AML-193 (cell line): ENCODE measurements at regions not wholly inside any gene's neighbourhood (a gene's known extent, or its start where the extent isn't known, plus 50 kb on each side); places are given as distances from the start of the nearest gene placed in this dataset.

Experiments
- DNase-seq, 2 experiments: peaks; one replicate each; lab custom pipeline; 2025; lab: John Stamatoyannopoulos, UW

DNA sequence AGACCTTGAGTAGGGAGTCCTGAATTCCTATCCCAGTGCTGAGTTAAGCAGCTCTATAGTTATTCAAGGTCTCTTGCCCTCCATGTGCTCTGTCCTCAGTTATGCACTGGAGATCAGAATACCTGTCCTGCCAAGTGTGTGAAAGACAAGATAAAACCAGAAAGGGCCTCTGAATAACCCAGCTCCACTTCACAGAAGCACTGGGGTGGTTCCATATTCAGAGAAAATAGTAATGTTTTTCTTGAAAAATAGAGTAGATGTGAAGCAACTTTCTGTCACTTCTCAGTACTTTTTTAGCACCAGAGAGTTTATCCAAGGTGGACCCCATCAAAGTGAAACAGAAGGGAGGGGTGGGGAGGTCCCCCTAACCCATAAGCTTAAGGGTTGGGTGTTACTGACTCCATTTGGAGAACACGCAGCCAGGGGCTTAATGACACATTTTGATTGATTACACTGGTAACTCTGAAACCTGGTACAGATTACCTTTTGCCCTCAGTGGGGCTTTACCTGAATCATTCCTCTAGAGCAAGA lies 509.8 kb upstream of the JARID2 start:
- no peak for DNase-seq

DNA sequence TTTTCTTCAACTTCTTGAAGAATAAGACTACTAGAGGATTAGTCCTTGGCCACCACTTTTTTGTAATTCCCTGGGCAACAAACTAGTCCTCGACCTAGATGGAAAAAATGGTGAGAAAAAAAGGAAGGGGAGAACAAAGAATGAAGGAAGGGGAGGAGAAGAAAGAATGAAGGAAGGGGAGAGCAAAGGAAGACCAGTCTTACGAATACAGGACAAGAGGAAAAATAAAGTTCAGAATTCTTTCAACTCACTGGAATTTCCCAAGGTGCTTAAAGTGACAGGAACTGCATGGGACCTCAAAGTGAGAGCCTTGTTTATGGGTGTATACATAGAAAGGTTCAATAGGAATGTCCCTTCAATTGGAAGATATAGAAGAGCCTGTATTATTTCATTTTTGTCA lies 509.3 kb upstream of the JARID2 start:
- DNase-seq: no peak

- no peak for DNase-seq
Measured at GRCh38 chr6:14738497-14738896, 507.4 kb upstream of the JARID2 start.

GRCh38 chr6:14738933-14739332 lies 506.9 kb upstream of the JARID2 start:
- no peak for DNase-seq

GRCh38 chr6:14739827-14740226 lies 506.0 kb upstream of the JARID2 start:
- DNase-seq: no peak

DNA sequence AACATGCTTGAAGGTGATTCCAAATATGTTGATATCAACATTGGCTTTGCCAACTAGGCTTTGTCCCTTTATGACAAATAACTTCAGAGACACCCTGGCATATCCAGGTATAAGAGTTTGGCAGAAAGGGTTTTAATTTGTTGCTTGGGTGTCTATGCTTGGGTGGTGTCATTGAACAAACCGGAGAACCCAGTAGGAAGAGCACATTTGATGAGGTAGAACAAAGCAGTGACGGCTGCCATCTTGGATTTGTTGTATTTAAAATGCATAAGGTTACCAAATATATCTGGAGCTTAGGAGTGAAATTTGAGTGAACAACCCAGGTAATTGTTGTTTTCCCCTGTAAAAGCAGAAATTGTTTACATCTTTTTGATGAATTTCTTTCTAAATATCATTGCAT lies 503.7 kb upstream of the JARID2 start:
- DNase-seq: no peak

DNA sequence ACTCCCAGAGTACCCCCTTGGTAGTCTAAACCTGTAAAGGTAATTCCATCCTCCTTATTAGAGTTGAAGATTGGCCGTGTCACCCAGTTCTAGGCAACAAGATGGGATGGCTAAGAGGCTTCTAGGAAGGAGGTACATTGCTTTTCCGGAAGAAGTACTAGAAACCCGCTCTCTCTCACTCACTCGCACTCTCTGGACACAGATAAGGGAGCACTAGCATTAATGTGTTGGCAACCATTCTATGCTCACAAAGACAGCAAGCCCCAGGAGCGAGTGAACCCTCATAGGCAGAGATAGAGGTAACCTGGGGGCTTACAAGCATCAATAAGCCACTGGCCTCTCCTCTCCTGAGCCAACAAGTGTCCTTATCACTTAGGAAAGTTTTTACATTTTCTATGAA lies 503.2 kb upstream of the JARID2 start:
- no peak for DNase-seq

GRCh38 chr6:14743144-14743473 lies 502.8 kb upstream of the JARID2 start:
- DNase-seq: no peak

GRCh38 chr6:14743474-14744211 lies 502.2 kb upstream of the JARID2 start:
- peak; percentile 80 to 95 for DNase-seq

GRCh38 chr6:14744212-14744556 lies 501.7 kb upstream of the JARID2 start:
- no peak for DNase-seq

- no peak for DNase-seq
Measured at GRCh38 chr6:14746139-14746837, 499.6 kb upstream of the JARID2 start.

DNA sequence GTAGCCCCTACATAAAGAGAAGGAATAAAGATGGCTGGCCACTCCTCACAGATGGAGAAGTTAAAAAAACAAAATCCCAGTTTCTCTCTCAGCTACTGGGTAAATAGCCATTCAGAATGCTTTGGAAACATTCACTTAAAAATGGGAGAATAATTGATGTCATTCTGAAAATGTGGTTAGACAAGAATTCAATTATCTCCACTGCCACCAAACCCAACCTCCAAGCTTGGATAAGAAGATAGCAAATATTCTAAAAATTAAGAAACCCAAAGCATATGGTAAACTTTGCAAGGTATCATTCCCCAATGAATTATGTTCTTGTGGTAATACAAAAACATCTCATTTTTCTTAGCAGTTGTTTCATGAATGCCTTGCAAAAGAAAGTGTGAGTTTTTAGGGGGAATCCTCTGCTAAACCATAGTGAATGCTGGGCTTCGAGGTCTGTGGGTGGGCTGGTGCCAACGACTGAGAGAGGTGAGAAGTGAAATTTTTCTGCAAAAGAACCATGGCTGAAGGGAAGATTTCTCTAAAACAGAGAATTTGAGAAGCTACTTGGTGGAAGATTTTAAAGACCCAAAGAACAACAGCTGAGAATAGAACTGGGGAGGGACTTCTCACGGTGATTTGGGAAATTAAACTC lies 497.9 kb upstream of the JARID2 start:
- DNase-seq: no peak

DNA sequence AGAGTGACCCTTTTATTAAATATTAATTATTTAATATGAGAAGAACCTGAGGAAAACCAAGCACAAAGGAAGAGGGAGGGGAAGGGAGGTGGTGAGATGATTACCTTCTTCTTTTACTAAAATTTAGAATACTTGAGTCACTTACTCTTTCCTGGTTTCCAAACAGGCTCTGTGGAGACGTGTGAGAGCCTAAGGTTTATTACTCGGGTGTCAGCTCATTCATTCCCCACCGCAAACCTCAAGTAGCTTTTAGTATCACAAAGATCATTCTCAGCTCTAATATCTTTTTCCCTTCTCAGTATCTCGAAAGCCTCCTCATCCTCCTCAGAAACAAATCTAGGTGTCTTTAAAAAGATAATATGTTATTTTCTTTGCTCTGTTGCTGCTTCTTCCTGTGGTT lies 497.2 kb upstream of the JARID2 start:
- no peak for DNase-seq

DNA sequence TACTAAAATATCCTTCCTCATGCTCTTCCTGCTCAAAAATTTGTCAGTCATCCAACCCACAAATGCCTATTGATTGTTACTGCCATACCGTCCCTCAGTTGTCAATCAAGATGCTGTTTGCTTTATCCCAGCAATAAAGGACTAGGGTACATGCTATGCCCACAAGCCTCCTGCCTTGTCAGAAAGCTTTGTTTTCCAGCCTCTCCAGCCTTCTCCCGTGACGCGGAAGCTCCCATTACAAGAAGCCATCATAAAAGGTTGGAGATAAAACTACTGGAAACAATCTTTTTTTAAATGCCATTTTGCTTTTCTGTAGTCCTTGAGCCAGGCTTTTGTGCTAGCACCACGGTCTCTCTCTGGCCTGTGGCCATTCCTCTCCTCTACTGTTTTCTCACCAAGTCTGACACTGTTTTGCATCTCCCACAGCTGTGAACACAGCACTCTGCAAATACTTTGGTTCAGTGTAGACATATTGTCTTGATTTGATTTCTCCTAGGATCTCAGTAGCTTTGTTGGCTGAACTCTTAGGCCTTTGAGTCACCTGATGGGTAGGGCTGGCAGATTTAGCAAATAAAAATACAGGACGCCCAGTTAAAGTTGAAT lies 495.7 kb upstream of the JARID2 start:
- DNase-seq: no peak

- DNase-seq: no peak
Measured at GRCh38 chr6:14751645-14752175, 494.2 kb upstream of the JARID2 start.

- DNase-seq: no peak
Measured at GRCh38 chr6:14754751-14755513, 490.9 kb upstream of the JARID2 start.

GRCh38 chr6:14756340-14756739 lies 489.5 kb upstream of the JARID2 start:
- no peak for DNase-seq

DNA sequence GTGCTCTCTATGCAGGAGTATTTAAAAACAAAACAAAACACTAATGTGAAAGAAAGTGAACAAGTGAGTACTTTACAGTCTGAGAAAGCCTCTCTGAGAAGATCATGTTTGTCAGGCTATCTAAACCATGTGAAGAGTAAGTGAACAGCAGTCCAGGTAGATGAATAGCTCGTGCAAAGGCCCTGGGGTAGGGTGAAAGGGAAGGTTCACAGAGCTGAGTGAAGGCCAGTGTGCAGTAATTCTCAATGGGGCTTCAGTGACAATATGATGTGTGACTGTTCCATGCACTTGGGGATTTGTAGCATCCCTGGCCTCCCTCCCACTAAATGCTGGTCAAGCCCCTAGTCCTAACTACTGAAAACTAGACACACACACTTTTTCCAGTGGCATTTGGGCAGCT lies 488.9 kb upstream of the JARID2 start:
- DNase-seq: no peak

DNA sequence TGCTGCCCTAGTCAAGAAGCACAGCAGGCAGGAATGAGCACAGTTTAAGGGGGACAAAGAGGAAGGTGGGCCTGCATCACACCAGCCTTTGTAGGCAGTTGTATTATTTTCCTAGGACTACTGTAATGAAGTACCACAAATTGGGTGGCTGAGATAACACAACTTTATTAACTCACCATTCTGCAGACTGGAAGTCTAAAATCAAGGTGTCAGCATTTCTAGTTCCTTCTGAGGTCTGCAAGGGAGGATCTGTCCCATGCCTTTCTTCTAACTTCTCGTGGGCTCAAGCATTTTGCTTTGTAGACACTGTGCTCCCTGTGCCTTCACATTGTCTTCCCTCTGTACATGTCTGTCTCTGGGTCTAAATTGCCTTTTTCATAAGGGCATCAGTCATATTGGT lies 488.5 kb upstream of the JARID2 start:
- DNase-seq: no peak

DNA sequence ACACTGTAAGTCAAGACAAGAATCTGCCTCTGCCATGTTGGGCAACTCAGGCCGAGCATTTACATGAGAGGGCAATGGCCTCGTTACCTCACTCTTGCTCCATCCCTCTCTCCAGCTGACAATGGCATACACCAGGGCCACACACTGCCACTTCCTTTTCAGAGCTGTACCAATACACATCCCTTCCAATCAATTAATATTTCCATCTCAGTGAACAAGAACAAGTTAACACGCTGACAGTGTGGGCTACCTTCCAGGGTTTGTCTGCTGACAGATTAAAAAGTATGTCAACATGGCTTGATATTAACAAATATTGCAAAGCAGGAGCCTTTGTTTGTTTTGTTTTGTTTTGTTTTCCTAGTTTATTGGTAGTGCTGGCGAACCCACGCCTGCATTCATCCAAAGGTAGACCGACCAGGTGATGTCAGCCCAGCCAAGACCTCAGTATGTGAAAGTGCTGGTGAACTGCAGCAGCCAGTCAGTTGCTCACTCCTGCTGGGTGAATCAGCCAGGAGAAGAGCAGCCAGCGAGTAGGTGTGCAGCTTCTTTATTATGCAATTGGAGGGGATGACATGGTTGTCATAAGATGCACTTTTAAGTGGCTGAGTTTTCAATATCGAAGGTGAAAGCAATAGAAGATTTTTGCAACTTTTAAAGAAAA lies 487.3 kb upstream of the JARID2 start:
- DNase-seq: peak; percentile 73 to 84

DNA sequence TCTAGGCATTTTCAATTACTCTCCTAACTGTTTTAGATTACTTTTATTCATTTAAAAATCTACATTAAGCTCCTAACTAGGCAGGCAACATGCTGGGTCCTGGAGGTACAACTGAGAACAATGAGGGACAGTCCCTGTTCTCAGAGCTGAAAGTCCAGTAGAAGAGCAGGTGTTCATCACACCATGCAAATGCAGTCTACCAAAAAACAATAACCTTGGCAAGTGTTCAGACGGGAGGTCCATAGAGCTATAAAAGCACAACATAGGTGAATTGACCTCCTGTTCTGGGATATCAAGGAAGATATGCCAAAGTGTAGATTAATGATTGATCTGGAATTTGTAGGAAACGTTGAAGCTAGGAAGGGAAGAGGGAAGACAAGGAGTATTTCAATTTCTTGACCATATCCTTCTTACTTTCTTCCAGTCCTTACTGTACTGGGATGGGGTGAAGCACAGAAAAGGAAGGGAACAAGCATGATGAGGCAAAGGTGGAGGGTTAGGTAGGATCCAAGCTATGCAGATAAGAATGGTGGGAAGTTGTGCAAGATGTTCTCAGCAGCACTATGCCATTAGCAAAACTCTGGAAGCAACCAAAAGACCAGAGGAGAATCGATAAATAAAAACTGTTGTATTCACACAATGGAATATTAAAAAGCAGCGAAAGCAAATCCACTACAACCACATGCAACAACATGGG lies 485.7 kb upstream of the JARID2 start:
- no peak for DNase-seq
